CD4-positive, alpha-beta T cell treated with Interleukin-17A for 4 hours (primary cell): ENCODE measurements at regions not wholly inside any gene's neighbourhood (a gene's known extent, or its start where the extent isn't known, plus 50 kb on each side); places are given as distances from the start of the nearest gene placed in this dataset.

Source experiments
- DNase-seq: peaks from one replicate; pipeline ENCODE4 v3.0.0-alpha.2; 2020; ENCODE audit warnings: mixed read lengths

DNA sequence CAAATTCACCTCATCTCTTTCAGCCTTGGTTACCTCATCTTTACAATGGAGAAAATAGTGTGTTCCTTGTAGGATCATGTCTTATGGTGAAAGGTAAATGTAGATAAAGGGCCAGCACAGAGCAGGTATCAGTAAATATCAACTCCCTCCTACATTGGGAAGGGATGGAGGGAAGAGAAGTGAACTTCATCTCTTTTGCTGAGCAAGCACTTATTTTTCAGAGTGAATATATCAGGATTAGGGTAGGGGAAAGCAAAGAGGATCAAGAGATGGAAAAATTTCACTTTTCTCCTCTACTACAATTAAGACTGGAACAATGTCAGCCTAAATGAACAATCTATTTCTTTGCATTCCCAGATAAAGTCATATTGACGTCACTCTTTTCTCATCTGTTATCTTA lies 193.8 kb upstream of the JUN start:
- DNase-seq, result no peak

DNA sequence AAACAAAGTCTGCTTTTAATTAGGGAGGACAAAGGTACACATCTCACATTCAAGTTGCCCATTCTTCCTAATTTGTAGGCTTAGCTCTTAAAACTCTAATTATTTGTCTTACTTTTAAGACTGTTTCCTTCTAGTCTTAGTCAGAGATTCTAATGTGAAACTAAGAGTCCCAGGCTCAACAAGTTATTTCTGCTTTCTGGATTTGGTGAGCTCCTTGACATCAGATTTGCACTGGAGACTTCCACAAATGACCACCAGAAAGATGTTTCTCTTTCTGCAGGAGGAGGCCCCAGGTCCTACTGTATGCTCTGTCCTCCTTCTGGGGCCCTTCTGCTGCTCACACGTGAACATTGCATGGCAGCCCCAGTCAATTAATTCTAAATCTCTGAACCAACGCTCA lies 194.2 kb upstream of the JUN start:
- no peak for DNase-seq

DNA sequence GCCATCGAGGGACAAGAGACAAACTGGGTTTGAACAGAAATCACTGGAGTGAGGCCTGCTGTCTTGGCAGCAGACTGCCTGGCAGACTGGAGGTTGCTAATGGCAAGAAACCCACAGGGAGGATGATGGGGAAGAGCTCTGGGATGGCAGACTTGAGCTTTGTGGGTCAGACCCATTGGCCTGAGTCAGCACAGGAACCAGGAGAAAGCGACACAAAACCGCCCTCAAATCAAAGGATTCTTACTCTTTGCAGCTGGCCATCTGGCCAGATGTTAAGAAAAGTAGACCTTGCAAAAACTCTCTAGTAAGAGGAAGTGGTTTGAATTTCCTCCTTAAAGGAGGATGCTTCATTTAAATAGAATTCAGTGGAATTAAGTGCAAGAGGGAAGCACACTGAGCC lies 195.2 kb upstream of the JUN start:
- no peak for DNase-seq

DNA sequence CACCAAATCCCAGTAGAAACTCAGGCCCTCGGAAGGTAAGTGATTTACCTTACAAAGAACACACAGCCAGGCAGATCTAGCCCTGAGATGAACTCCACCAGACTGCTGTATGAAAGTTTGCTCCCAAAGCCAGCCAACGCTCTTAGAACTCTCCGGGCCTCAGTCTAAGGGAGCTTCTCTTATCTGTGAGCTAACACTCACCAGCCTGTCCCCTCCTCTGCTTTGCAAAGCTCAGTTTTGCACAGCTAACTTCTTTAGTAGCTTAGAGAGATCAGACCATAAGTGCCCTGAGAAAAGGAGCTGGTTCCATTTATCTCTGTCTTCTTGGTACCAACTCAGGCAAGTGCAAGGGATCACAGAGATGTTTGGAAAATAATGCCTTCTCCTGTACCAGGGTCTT lies 195.8 kb upstream of the JUN start:
- no peak for DNase-seq

DNA sequence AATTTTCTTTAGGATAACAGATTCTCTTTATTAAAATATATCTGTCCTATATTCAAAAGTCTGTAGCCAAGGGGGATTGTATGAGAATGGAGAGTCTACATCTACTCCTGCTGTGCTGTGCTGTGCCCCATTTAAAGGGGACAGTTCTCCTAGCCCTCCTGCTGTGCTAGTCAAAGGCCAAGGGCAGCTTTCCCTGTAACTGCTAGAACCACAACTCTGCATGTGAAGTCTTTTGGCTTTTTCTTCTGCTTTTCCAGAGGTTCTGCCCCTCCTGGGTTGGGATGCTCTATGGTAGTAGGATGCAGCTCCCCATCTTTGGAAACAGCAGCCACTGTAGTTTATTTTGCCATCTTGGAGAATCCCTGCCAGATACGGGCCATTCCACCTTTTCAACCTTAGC lies 197.5 kb upstream of the JUN start:
- DNase-seq, result no peak

DNA sequence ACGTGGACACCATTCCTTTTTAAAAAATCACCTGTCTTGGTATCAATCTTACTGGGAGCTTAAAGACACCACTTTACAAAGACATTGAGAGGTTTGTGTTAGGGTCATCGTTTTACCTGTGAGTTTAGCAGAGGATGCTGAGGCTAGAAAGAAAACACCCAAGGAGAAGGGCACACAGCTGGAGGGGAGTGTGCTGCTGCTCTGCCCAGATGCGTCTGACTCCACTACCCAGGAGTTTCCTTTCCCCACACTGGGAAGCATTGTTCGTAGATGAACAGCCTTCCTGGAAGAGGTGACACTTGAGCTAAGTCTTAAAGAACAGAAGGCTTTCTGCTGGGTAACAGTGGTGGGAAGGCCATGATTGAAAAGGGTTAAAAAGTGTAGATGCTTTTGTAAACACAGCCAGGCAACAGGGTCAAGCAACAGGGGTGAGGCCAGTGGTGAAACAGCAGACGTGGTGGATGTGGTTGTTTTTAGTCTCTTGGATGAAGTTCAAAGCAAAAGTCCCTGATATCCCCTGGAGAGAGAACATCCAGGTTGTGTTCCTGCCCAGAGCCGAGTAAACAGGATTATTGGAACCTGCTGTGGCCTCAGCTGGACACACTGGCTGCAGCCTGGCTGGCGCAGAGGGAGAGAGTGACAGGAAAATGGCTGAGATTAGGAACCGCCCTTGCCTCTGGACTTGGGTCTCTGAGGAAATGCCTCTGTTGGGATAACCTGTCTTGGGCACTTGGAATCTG lies 198.6 kb upstream of the JUN start:
- DNase-seq, result no peak

DNA sequence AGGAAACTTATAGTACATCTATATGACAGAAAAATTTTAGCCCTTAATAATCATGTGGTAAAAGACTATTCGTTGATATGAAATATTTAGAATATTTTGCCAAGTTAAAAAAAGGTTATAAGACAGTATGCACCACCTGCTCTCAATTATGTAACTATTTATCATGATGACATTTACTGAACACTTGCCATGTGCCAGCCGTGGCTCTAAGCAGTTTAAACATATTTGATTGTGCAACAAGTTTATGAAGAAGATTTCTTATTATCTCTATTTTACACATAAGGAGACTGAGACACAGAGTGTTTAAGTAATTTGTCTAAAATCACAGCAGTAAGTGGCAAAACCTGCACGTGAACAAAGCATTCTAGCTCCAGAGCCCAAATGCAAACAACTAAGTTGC lies 199.3 kb upstream of the JUN start:
- DNase-seq, result no peak

DNA sequence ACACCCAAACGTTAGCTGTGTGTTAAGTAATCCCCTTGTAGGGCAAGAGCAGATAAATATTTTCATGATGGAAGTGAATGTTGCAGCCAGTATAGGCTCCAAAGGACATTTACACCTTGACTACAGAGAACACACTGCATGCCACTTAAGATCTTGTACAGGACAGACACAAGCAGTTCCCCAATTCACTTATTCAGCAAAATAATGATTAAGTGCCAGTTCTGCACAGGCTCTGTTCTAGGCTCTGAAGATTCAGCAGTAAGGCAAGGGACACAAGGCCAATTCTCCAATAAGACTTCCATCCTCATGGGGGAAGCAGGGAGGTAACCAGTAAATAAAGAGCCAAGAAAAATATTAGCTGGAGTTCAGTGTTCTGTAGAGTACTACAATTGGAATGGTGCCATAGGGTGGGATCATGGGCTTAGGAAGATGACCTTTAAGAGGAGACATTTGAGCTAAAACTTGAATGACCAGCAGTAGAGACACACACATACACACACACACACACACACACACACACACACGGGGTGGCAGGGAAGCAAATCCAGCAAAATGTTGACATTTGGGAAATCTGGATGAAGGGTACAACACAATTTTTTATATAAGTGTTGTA lies 199.9 kb upstream of the JUN start:
- no peak for DNase-seq

DNA sequence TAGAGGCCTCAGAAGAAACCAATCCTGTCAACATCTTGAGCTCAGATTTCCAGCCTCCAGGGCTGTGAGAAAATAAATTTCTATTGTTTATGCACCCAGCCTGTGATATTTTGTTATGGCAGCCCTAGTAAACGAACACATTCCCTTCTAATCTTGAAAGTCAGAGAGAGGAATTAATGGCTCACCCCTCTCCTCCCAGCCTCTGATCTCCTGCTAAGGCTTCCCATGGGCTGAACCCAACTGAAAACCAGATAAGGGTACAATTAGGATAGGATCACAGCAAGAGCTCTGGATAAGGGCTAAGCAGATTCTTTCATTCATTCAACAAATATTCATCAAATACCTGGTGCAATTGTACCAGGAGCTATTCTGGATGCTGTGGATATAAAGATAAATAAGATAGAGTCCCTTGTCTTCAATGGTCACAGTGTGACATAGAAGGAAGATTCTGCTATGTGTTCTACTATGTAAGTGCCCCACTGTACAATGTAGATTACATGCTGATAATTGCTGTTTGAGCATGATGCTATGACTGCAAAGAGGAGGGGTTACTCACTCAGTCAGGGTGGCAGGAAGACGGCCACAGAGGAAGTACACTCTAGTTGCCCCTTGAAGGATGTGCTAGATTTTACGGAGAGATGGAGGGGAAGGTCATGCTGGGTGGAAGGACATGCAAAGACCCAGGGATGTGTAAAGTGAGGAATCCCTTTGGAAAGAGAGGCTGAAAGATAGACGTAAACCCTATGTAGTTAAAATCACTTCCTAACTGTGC lies 203.3 kb upstream of the JUN start:
- DNase-seq, result peak; percentile 37

DNA sequence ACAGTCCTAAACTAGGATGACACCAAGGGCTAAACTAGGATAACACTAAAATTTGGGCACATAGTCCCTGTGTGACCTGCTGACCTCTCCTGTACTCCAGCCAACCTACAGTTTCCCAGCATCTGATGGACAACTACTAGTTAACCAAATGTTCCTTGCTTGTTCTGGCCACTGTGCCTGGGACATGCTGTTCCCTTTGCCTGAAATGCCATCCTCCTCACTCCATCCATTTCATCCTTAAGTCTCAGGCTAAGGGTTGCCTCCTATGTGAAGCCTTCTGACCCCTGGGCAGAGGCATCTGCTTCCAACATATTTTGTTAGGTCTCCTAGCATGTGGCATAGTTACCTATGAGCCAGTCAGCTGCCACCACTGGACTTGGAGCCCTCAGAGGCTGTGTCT lies 204.9 kb upstream of the JUN start:
- no peak for DNase-seq

DNA sequence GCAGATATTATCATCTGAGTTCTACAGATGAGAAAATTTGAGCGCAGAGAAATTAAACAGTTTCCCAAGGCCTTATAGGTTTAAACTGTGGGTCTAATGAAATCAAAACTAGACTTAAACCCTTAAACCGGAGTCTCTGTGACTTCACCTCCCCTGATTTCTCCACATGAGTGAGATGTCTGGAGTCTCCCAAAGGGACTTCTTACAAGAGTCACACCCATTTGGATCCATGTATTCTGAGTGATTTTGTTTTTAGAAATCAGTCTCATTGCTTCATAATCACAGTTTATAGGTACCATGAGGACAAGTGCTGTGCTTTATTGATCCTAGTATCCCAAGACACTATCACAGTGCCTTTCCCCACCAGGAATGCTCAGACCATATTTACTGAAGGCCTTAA lies 206.0 kb upstream of the JUN start:
- DNase-seq, result no peak

DNA sequence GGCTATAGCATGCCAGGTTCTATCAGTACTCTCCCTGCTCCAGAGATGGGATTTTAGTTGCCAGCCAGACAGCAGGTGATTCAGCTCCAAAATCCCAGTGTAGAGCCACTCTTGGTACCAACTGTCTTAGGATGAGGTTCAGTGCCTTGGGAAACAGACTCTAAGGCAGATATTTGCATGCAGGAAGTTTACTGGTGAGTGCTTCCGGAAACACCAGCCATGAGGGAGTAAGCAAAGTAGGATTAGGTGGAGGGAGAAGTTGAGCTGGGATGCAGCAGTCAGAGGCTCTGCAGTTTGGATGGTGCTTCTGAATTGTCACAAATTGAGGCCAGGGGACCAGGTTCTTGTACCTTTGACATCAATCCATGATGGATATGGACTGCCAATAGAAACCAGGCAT lies 207.5 kb upstream of the JUN start:
- DNase-seq, result no peak

DNA sequence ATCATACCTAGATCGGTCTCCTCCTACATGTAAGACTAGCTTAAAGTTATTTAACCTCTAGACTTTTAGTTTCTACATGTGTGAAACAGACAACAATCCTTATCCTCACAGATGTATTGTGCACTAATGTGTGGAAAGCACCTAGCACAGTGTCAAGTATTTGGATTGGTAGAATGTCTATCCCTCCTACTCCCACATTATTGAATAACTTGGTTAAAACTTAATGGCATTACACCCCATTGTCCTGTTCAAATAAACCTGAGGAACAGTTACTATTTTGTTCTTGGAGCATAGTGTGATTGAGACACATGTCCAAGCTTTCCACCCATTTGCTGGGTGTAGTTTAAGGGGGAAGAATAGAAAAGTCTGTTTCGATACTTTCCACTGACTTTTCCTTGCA lies 208.8 kb upstream of the JUN start:
- DNase-seq, result no peak

DNA sequence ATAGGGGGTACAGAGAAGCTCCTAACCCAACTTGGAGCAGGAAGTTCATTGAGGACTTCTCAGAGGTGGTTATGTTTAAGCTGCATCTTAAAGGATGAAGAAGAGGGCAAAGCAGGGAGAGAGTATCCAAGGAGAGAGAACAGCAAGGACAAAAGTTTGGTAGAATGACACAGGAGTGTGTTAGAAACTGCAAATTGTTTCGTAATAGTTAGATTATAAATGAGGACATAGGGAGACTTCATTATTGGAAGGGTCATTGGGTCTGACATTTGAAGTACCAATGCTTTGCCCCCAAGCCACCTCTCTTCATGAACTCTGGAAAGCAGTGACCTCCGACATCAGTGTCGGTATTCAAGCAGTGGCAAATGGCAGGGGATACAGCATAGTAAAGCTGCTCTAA lies 209.6 kb upstream of the JUN start:
- no peak for DNase-seq

DNA sequence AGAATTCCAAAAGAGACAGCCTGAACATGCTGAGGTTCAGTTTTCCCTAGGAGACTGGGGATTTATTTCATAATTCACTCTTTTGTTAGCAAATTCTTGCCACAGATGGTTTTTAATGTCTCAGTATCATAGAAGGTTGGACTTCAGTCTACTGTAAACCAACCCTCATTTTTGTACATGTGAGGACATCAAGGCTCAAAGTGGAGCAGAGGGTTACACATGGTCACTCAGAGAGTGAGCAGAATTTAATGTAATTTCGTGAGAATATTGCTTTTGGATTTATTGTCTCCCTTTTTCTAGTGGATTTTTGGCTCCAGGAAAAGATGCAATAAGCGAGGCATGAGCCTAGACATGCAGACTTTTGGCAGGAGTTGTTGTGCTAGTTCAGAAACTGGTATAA lies 210.8 kb upstream of the JUN start:
- no peak for DNase-seq

DNA sequence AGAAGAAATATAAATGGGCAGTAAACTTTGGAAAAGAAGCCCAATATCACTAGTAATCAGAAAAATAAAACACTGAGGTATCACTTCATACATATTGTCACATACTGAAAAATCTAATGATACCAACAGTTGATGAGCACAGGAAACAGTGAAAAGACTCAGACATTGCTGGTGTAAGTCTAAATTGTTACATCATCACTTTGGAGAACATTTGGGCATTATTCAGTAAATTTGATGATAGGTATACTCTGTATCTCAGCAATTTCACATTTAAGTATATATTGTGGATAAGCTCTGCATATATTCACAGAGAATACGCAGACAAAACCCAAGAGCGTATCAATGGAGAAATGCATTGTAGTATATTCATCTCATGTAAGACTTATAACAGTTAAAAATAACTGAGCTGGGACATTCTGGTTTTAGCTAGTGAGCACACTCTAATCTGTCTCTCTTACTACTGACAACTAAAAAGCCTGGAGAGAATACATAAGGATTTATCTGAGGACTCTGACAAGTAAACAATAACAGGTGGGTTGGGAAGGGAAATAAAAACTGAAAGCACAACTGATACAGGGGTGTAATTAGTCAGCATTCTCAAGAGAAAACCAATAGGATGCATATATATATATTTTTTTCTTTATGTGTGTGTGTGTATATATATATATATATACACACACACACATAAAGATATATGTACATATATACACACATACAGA lies 212.7 kb upstream of the JUN start:
- no peak for DNase-seq

DNA sequence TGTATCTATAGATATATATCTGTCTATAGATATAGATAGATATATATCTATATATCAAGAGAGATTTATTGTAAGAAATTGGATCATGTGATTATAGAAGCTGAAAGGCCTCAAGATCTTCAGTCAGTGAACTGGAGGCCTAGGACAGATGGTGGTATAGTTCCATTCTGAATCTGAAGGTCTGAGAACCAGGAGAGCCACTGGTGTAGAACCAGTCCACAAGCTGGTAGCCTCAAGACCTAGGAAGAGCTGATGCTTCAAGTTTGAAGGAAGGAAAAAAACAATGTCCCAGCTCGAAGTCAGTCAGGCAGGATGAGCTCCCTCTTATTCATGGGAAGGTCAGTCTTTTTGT lies 213.2 kb upstream of the JUN start:
- DNase-seq, result no peak

DNA sequence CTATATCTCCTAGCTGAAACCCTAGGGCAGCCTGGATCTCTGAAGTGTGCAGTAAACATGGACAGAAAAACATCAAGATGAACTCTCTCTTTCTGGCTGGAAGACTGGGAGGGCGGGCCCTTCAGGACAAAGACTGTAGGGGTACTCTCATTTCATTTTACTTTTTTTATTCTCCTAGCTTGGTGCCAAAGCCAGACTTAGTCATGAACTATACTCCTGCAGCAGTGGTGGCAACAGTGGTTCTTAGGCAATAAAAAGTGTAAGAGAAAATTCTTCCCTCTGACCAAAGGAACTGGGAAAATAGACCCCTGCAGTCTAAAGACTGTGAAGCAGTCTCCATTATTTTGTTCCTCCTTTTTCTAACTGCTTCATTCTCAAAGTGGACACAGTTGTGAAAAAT lies 213.8 kb upstream of the JUN start:
- DNase-seq, result no peak

DNA sequence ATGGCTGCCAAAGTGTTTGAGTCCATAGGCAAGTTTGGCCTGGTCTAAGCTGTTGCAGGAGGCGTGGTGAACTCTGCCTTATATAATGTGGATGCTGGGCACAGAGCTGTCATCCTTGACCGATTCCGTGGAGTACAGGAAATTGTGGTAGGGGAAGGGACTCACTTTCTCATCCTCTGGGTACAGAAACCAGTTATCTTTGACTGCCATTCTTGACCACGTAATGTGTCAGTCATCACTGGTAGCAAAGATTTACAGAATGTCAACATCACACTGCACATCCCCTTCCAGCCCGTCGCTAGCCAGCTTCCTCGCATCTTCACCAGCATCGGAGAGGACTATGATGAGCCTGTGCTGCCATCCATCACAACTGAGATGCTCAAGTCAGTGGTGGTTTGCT lies 215.8 kb upstream of the JUN start:
- no peak for DNase-seq

DNA sequence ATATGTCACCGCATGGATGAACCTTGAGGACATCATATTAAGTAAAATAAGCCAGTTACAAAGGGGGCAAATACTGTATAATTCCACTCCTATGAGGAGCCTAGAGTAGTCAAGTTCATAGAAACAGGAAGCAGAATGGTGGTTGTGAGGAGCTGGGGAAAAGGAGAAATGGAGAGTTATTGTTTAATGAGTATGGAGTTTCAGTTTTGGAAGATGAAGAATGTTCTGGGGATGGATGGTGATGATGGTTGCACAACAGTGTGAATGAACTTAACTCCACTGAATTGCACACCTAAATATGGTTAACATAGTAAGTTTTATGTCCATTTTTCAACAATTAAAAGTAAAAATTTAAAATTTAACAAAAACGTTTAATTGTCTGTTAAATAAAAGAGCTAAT lies 220.9 kb upstream of the JUN start:
- no peak for DNase-seq

DNA sequence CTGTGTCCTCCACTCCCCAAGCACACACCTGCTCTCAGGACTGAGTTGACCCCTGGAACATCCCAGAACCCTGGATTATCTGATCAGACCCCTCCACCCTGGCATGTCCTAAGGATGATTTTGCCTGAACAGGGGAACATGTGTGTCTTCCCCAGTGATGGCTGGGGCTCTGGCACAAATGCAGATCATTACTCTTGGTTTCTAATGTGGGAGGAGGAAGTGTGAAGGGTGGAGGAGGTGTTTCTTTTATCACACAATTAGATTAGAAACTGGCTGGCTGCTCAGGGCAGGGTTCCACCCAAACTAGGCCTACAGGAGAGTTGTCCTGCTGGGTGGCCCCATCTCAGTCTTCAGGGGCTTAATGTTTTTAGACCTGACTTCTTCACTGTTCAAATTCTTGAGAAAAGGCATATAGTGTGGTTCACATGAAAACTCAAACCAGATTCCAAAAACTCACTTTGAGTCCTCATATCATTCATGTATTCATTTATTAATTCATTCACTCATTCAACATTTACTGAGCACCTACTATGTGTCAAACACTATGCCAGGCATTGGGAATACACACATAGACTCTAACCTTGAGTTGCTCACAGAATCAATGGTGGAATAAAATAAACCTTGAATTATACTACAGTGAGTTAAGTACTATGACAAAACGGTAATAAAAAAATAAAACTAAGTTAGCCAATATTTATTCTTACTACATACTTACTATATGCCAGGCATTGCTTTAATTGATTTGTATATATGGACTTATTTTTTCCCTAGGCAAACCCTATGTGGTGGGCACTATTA lies 221.8 kb upstream of the JUN start:
- DNase-seq, result no peak

DNA sequence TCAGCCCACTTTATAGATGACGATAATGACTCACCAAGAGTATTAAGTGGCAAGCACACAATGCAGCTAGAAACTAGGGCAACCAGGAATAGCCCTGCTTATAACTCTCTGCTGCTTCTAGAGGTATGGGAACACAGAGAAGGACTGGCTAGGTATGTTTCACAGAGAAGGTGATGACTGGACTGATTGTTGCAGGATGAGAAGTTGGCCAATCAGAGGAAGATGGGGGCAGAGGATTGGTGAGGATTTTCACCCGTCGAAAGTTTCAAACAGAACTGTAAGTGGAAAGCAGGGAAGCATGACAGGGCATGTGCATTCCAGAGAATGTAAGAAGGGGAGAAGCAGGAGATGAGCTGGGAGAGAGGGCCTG lies 222.4 kb upstream of the JUN start:
- no peak for DNase-seq

DNA sequence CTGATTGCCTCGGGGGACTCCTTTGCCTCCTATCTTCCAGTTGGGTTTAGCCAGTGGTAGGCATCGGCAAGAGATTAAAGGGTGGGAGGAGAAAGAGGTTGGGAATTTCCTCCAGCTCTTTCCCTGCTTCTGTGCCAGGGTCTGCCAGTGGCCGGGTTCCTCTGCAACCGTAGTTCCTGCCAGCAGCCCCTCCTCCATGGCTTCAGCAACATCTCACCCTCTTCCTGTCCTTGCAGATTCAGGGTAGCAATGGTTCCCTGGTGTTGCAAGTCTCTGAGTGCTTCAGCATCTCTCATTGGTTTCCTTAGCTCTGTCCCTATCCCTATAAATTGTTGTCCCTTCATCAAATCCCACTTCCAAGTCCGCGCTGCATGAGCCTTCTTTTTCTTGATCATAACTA lies 223.1 kb upstream of the JUN start:
- no peak for DNase-seq
